GM12878 (cell line): ENCODE measurements at regions not wholly inside any gene's neighbourhood (a gene's known extent, or its start where the extent isn't known, plus 50 kb on each side); places are given as distances from the start of the nearest gene placed in this dataset.

Experiments
- ATAC-seq: fragments of 200-7000 bp; cut with Tn5 transposase; 3 replicates; pipeline ENCODE4 v1.9.1; 2020; ENCODE audit warnings: mild to moderate bottlenecking, moderate library complexity
- BruUV-seq: library from RNA; stranded (reverse); fragments of 400-500 nt; replicated peaks from 2 replicates; lab custom pipeline; 2021; lab: Mats Ljungman, UMichigan
- CTCF ChIA-PET: fragments of 300-600 bp; sonication (Branson Sonifier 250); formaldehyde crosslinking; extraction: SDS; loops from one replicate; lab custom pipeline; 2021; ENCODE audit warnings: inconsistent platforms; lab: Yijun Ruan, JAX
- POLR2A ChIA-PET: fragments of 350-600 bp; formaldehyde crosslinking; extraction: SDS; loops from one replicate; lab custom pipeline; 2021; ENCODE audit warnings: inconsistent platforms; lab: Charles Lee
- RAD21 ChIA-PET: fragments of 300-600 bp; sonication (Branson Sonifier 250); formaldehyde crosslinking; loops from one replicate; lab custom pipeline; 2023; ENCODE audit warnings: antibody characterized with exemption; ENCODE audit not compliant: unreplicated experiment; lab: Charles Lee
- SMC1A ChIA-PET: fragments of 300-600 bp; sonication (Branson Sonifier 250); formaldehyde crosslinking; loops from one replicate; lab custom pipeline; 2023; ENCODE audit not compliant: unreplicated experiment, uncharacterized antibody; lab: Charles Lee
- DNase-seq: peaks from one replicate; pipeline ENCODE4 v3.0.0-alpha.2; 2011; ENCODE audit warnings: low read depth, low spot score
- FAIRE-seq: peaks from 3 replicates; lab custom pipeline; 2011; peaks lifted over from hg19 to GRCh38; lab: Jason Lieb, UNC
- H2AFZ ChIP-seq: 2 replicates; pipeline ENCODE4 v1.6.0; 2011; ENCODE audit warnings: low read depth, low read length, control low read depth; ENCODE audit not compliant: control insufficient read depth
- H3K27ac ChIP-seq: 2 replicates; pipeline ENCODE4 v1.5.1; 2011; ENCODE audit warnings: control low read depth; ENCODE audit not compliant: control insufficient read depth, insufficient read depth
- H3K27me3 ChIP-seq, 2 experiments: replicated peaks in 1 of 2; 2 replicates each; pipeline versions ENCODE4 v1.6.0 to v1.6.1; 2011; ENCODE audit warnings: low read length in 1 of 2; ENCODE audit not compliant: control insufficient read depth in 2 of 2, insufficient read depth in 2 of 2
- H3K36me3 ChIP-seq, 2 experiments: 2 replicates each; pipeline ENCODE4 v1.5.1; 2011; ENCODE audit warnings: low read length in 1 of 2; ENCODE audit not compliant: control insufficient read depth in 2 of 2, insufficient read depth in 2 of 2
- H3K4me1 ChIP-seq: 2 replicates; pipeline ENCODE4 v1.6.1; 2011; ENCODE audit warnings: mild to moderate bottlenecking, low read length, moderate library complexity, mixed read lengths; ENCODE audit not compliant: control insufficient read depth, insufficient read depth
- H3K4me2 ChIP-seq: 2 replicates; pipeline ENCODE4 v1.6.0; 2011; ENCODE audit warnings: control low read depth; ENCODE audit not compliant: control insufficient read depth, insufficient read depth
- H3K4me3 ChIP-seq: fragments of 200-600 bp; sonication (generic); 2 replicates; pipeline ENCODE4 v1.5.1; 2016
- H3K79me2 ChIP-seq: 2 replicates; pipeline ENCODE4 v1.6.0; 2011; ENCODE audit warnings: low read length; ENCODE audit not compliant: control insufficient read depth, insufficient read depth
- H3K9ac ChIP-seq: 2 replicates; pipeline ENCODE4 v1.8.0; 2011; ENCODE audit warnings: low read length, control low read depth, mixed read lengths; ENCODE audit not compliant: control insufficient read depth, insufficient read depth
- H3K9me3 ChIP-seq: replicated peaks from 3 replicates; pipeline ENCODE4 v1.5.1; 2011; ENCODE audit warnings: mild to moderate bottlenecking, low read length; ENCODE audit not compliant: control insufficient read depth, insufficient read depth
- H4K20me1 ChIP-seq: 2 replicates; pipeline ENCODE4 v1.6.0; 2011; ENCODE audit not compliant: control insufficient read depth, insufficient read depth
- CHD1 ChIP-seq: IDR thresholded peaks from 2 replicates; pipeline ENCODE4 v1.6.1; 2012; ENCODE audit warnings: low read depth, low read length, improper control_type of control experiment
- IKZF1 ChIP-seq: fragments of 450-650 bp; conservative IDR thresholded peaks from 2 replicates; pipeline ENCODE4 v1.6.1; 2017; ENCODE audit warnings: antibody characterized with exemption, mild to moderate bottlenecking
- IKZF2 ChIP-seq, 2 experiments: fragments of 450-650 bp; IDR thresholded peaks; 2 replicates each; pipeline ENCODE4 v1.6.1; 2017; ENCODE audit warnings: mild to moderate bottlenecking in 2 of 2, moderate library complexity in 2 of 2
- NR2F1 ChIP-seq: fragments of 450-650 bp; conservative IDR thresholded peaks from 2 replicates; pipeline ENCODE4 v1.6.1; 2017; ENCODE audit warnings: mild to moderate bottlenecking
- RAD51 ChIP-seq: fragments of 450-650 bp; IDR thresholded peaks from 2 replicates; pipeline ENCODE4 v1.6.1; 2016; ENCODE audit warnings: moderate library complexity, mild to moderate bottlenecking, inconsistent platforms
- RFX5 ChIP-seq: IDR thresholded peaks from 2 replicates; pipeline ENCODE4 v1.6.1; 2011; ENCODE audit warnings: low read depth, low read length, improper control_type of control experiment
- SKIL ChIP-seq: fragments of 450-650 bp; IDR thresholded peaks from 2 replicates; pipeline ENCODE4 v1.6.1; 2017; ENCODE audit warnings: mild to moderate bottlenecking, low read depth, inconsistent platforms; ENCODE audit not compliant: poor library complexity, severe bottlenecking
- SP1 ChIP-seq: IDR thresholded peaks from one replicate; pipeline ENCODE4 v1.6.1; 2011; ENCODE audit warnings: low read depth, low read length
- SUPT20H ChIP-seq: IDR thresholded peaks from 2 replicates; pipeline ENCODE4 v1.6.1; 2011; ENCODE audit warnings: low read depth, mild to moderate bottlenecking, low read length, moderate library complexity, borderline replicate concordance; ENCODE audit not compliant: control insufficient read depth
- TCF7 ChIP-seq: IDR thresholded peaks from 2 replicates; pipeline ENCODE4 v1.6.1; 2014; ENCODE audit warnings: antibody characterized with exemption, borderline replicate concordance
- ZBTB40 ChIP-seq: fragments of 450-650 bp; IDR thresholded peaks from 2 replicates; pipeline ENCODE4 v1.6.1; 2016; ENCODE audit warnings: mild to moderate bottlenecking, moderate library complexity, borderline replicate concordance
- WGBS: methylation state at CpG from one replicate; pipeline ENCODE4 v1.1.6; 2016; ENCODE audit warnings: low lambda C conversion rate; ENCODE audit not compliant: insufficient replicate concordance, insufficient coverage; ENCODE audit errors: missing lambda C conversion rate; 5-methylcytosine and 5-hydroxymethylcytosine counted together
- in situ Hi-C: fragments of 300-500 bp; cut with MboI; formaldehyde crosslinking; loops from 9 replicates; pipeline ENCODE4 v1.14.3; 2018; ENCODE audit warnings: mixed read lengths
- intact Hi-C: fragments of 100-400 bp; cut with micrococcal nuclease; formaldehyde crosslinking; loops from one replicate; pipeline ENCODE4 v1.14.2; 2022; ENCODE audit not compliant: unreplicated experiment
- TF ChIP-seq, protein P1 (sequence below): fragments of 150-350 bp; IDR thresholded peaks from 2 replicates; pipeline ENCODE4 v1.6.1; 2014; ENCODE audit warnings: mild to moderate bottlenecking, low read depth, low read length
- TF ChIP-seq, protein P2 (sequence below), 3 experiments: IDR thresholded peaks in 2 of 3; conservative IDR thresholded peaks in 1 of 3; 2 replicates each; pipeline ENCODE4 v1.5.1; 2011; ENCODE audit warnings: low read depth in 3 of 3, low read length in 3 of 3, mild to moderate bottlenecking in 3 of 3, control low read depth in 2 of 3, moderate library complexity in 2 of 3, inconsistent platforms in 1 of 3, mixed read lengths in 1 of 3; ENCODE audit not compliant: control insufficient read depth in 2 of 3, insufficient read depth in 1 of 3; ENCODE audit errors: extremely low read depth in 1 of 3

DNA sequence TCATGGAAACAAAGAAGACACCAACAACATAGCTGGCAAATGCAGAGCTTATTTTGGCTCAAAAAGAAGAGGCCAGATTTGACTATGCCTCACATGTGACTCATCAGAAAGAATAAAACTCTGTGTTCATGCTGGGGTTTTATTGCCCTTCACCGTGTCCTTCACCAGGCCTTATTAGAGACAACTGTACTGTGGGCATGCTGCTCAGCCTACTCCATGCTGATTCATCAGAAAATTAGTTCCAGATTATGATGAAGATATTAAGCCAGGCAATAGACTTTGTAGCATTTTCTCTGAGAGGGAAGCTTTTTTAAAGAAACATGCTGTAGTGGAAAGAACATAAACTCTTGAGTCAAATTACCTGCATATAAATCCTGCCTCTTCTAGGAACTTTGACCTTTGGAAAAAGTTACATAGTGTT, 89.8 kb downstream of the CYB561 start:
- Histone ChIP-seq H3K4me2 (no peak overlapping the region), H4K20me1 (no peaks in the 10 kb centered on the region), H3K27me3 (peaks cover 0 to 3% of the 10 kb centered on the region in 2 experiments; a peak in 3 of 4 replicates), H3K36me3 (no peaks in the 10 kb centered on the region), H2AFZ (no peak overlapping the region), H3K9ac (no peak overlapping the region), H3K27ac (no peak overlapping the region), H3K9me3 (no peaks in the 10 kb centered on the region; the same call in 2 of the 3 replicates), H3K4me3 (no peak overlapping the region), H3K4me1 (no peaks in the 10 kb centered on the region), H3K79me2 (no peaks in the 10 kb centered on the region)
- in situ Hi-C loops (no loop called here), intact Hi-C loops (no loop called here)
- ChIA-PET POLR2A (no interaction called here), SMC1A (no interaction called here), CTCF (no interaction called here), RAD21 (interaction anchor here (0.6 kb wide), 1 partner anchor 597 kb away, joined by 4 read pairs; no protein-coding TSS in a partner anchor)
- FAIRE-seq, result no peak
- 0% methylated on average over 1 of the region's 1 CpG for WGBS
- no TSS peak for BruUV-seq
- no peak for DNase-seq
- ATAC-seq, result no peak
- no peak for TF ChIP-seq CHD1
- no peak for TF ChIP-seq ZBTB40
- TF ChIP-seq, protein P1, sequence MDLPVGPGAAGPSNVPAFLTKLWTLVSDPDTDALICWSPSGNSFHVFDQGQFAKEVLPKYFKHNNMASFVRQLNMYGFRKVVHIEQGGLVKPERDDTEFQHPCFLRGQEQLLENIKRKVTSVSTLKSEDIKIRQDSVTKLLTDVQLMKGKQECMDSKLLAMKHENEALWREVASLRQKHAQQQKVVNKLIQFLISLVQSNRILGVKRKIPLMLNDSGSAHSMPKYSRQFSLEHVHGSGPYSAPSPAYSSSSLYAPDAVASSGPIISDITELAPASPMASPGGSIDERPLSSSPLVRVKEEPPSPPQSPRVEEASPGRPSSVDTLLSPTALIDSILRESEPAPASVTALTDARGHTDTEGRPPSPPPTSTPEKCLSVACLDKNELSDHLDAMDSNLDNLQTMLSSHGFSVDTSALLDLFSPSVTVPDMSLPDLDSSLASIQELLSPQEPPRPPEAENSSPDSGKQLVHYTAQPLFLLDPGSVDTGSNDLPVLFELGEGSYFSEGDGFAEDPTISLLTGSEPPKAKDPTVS, result no peak
- TF ChIP-seq SKIL, result no peak
- TF ChIP-seq IKZF2 (IDR thresholded peaks at IDR 0.05), result no peak
- TF ChIP-seq RAD51, result no peak
- no peak for TF ChIP-seq SUPT20H
- TF ChIP-seq, protein P2, sequence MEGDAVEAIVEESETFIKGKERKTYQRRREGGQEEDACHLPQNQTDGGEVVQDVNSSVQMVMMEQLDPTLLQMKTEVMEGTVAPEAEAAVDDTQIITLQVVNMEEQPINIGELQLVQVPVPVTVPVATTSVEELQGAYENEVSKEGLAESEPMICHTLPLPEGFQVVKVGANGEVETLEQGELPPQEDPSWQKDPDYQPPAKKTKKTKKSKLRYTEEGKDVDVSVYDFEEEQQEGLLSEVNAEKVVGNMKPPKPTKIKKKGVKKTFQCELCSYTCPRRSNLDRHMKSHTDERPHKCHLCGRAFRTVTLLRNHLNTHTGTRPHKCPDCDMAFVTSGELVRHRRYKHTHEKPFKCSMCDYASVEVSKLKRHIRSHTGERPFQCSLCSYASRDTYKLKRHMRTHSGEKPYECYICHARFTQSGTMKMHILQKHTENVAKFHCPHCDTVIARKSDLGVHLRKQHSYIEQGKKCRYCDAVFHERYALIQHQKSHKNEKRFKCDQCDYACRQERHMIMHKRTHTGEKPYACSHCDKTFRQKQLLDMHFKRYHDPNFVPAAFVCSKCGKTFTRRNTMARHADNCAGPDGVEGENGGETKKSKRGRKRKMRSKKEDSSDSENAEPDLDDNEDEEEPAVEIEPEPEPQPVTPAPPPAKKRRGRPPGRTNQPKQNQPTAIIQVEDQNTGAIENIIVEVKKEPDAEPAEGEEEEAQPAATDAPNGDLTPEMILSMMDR (IDR thresholded peaks at IDR 0.05 in 2 of 3, conservative IDR thresholded peaks at IDR 0.05 in 1 of 3; ENCODE audit: control insufficient read depth in 2 of 3, extremely low read depth in 1 of 3, insufficient read depth in 1 of 3, low read depth in 3 of 3, low read length in 3 of 3), result no peak
- TF ChIP-seq SP1, result no peak
- TF ChIP-seq TCF7, result no peak
- TF ChIP-seq IKZF1, result no peak
- TF ChIP-seq NR2F1, result no peak
- no peak for TF ChIP-seq RFX5
